ENCODE measurements at regions not wholly inside any gene's neighbourhood (a gene's known extent, or its start where the extent isn't known, plus 50 kb on each side); places are given as distances from the start of the nearest gene placed in this dataset.
"Not testable (repeated sequence)": the region's sequence is repeated elsewhere in the genome, so short reads cannot be mapped to it uniquely, and the experiment has no call there.

DNA sequence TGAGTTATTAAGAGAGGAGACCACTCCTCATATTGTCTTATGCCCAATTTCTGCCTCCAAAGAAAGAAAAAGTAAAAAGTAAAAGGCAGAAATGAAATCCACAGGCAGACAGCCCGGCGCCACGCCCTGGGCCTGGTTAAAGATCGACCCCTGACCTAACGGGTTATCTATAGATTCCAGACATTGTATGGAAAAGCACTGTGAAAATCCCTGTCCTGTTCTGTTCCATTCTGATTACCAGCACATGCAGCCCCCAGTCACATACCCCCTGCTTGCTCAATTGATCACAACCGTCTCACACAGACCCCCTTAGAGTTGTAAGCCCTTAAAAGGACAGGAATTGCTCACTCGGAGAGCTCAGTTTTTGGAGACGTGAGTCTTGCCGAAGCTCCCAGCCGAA, 1086.6 kb upstream of the INTU start:
- TF ChIP-seq, protein P1, sequence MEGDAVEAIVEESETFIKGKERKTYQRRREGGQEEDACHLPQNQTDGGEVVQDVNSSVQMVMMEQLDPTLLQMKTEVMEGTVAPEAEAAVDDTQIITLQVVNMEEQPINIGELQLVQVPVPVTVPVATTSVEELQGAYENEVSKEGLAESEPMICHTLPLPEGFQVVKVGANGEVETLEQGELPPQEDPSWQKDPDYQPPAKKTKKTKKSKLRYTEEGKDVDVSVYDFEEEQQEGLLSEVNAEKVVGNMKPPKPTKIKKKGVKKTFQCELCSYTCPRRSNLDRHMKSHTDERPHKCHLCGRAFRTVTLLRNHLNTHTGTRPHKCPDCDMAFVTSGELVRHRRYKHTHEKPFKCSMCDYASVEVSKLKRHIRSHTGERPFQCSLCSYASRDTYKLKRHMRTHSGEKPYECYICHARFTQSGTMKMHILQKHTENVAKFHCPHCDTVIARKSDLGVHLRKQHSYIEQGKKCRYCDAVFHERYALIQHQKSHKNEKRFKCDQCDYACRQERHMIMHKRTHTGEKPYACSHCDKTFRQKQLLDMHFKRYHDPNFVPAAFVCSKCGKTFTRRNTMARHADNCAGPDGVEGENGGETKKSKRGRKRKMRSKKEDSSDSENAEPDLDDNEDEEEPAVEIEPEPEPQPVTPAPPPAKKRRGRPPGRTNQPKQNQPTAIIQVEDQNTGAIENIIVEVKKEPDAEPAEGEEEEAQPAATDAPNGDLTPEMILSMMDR (IDR thresholded peaks at IDR 0.05): not testable (repeated sequence)
- not testable (repeated sequence) for TF ChIP-seq EP300, POLR2A, POLR2AphosphoS5 (IDR thresholded peaks at IDR 0.05)
